ENCODE measurements at regions not wholly inside any gene's neighbourhood (a gene's known extent, or its start where the extent isn't known, plus 50 kb on each side); places are given as distances from the start of the nearest gene placed in this dataset.

GRCh38 chr17:34076743-34077631 is 178.1 kb upstream of the CCL2 start:
- Histone ChIP-seq H4K20me1 (replicated peaks; ENCODE audit: control insufficient read depth, extremely low read depth, insufficient read depth, low read length) (no peaks in the 10 kb centered on the region), H3K27me3 (ENCODE audit: control insufficient read depth in 2 of 2, insufficient read depth in 2 of 2, low read length in 2 of 2) (no peaks in the 10 kb centered on the region), H3K4me1 (ENCODE audit: control insufficient read depth, extremely low read depth, insufficient read depth, low read length) (no peaks in the 10 kb centered on the region), H3K4me3 (replicated peaks in 1 of 3; ENCODE audit: insufficient read depth in 1 of 3, low read depth in 1 of 3, low read length in 3 of 3) (no peak overlapping the region), H3K9ac (replicated peaks; ENCODE audit: extremely low read depth, insufficient read depth, low read length) (no peak overlapping the region), H3K27ac (ENCODE audit: insufficient read depth, low read depth, low read length) (no peak overlapping the region), H3K79me2 (ENCODE audit: control insufficient read depth, insufficient read depth, low read length) (no peaks in the 10 kb centered on the region), H3K36me3 (ENCODE audit: control insufficient read depth in 2 of 2, extremely low read depth in 1 of 2, insufficient read depth in 2 of 2, low read length in 2 of 2) (no peaks in the 10 kb centered on the region), H3K9me3 (replicated peaks; ENCODE audit: control insufficient read depth, insufficient read depth, low read length) (peaks cover 2% of the 10 kb centered on the region), H3K4me2 (ENCODE audit: insufficient read depth, low read length) (no peak overlapping the region), H2AFZ (ENCODE audit: low read depth, low read length) (no peak overlapping the region), H3K9me1 (replicated peaks; ENCODE audit: control insufficient read depth, extremely low read depth, insufficient read depth, low read length) (no peaks in the 10 kb centered on the region)
- intact Hi-C loops (cut with micrococcal nuclease) (no loop called here), dilution Hi-C loops (cut with MboI; ENCODE audit: extremely low pct_ligation_motif_present, low sequenced_read_pairs) (no loop called here)
- DNase-seq (ENCODE audit: low read depth, low spot score) (no peak), FAIRE-seq (no peak)
- ChIA-PET POLR2A (no interaction called here), CTCF (no interaction called here)
- TF ChIP-seq GATA2 (IDR thresholded peaks at IDR 0.05; ENCODE audit: insufficient read depth, insufficient read length, low read depth, low read length) (no peak), EZH2 (IDR thresholded peaks at IDR 0.05; ENCODE audit: borderline replicate concordance, low read depth, low read length, severe bottlenecking) (no peak), POLR2A (IDR thresholded peaks at IDR 0.05; ENCODE audit: low read depth, low read length) (no peak), FOS (IDR thresholded peaks at IDR 0.05; ENCODE audit: borderline replicate concordance, insufficient read depth, low read length) (no peak), JUN (IDR thresholded peaks at IDR 0.05; ENCODE audit: borderline replicate concordance, insufficient read depth, insufficient read length, low read depth) (no peak), POLR2AphosphoS5 (IDR thresholded peaks at IDR 0.05; ENCODE audit: insufficient read depth, low read depth, low read length) (no peak), CTCF (IDR thresholded peaks at IDR 0.05; ENCODE audit: extremely low read depth in 1 of 2, insufficient read depth in 1 of 2, low read depth in 1 of 2, low read length in 2 of 2) (no peak), MAX (IDR thresholded peaks at IDR 0.05; ENCODE audit: insufficient read depth, insufficient read length) (no peak), MYC (IDR thresholded peaks at IDR 0.05; ENCODE audit: low read depth, low read length) (no peak)
- no TSS peak for BruUV-seq (replicated peaks)

All from endothelial cell of umbilical vein (primary cell).